NCI-H82 treated with DMSO at 0.1 percent for 48 hours (cell line): ENCODE measurements at regions not wholly inside any gene's neighbourhood (a gene's known extent, or its start where the extent isn't known, plus 50 kb on each side); places are given as distances from the start of the nearest gene placed in this dataset.

Experiments used
- DNase-seq: peaks from one replicate; lab custom pipeline; 2025; ENCODE audit not compliant: unreplicated experiment; lab: John Stamatoyannopoulos, UW

DNA sequence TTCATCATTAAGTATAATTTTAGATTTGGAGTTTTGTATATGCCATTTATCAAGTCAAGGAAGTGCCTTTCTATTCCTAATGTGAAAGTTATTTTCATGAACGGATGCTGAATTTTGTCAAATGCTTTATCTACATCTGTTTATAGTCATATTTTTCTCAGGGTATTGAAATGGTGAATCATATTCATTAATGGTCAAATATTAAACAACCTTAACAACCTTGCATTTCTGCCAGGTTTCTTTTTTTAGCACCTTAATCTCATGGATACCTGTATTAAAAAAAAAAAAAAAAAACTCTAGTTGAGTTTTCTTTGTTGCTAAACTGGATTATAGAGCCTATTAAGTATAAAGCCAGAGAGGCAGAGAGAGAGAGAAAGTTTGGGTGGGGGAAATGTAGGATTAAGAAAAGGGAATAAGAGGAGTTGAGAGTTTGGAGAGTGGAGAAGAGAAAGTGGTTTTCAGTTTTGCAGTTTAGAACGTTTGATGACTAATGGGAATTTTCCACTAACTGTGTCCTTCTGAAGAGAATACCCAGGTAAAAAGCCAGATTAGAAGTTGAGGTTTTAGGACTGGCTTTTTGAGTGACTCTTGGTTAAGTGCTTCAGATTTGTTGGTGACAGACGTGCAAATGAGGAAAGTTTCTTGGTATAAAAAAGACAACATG, 305.0 kb downstream of the HLX start:
- peak; percentile 18 for DNase-seq

DNA sequence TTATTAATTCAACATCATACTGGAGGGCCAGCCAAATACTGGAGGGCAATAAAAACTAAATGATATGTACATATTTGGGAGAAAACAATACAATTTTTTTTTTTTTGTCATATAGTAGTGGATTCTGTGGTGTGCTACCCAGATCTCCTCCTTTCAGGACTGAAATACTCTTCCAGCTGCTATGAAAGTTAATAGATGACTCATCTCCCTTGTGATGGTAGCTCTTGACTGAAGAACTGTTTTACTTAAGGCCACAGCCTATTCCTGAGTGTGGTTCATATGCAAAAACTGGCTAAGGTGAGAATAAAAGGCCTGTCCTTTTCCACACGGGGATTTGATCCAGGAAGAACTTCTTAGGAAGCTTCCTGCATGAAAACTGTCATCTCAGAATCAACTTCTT, 307.9 kb downstream of the HLX start:
- DNase-seq = no peak

DNA sequence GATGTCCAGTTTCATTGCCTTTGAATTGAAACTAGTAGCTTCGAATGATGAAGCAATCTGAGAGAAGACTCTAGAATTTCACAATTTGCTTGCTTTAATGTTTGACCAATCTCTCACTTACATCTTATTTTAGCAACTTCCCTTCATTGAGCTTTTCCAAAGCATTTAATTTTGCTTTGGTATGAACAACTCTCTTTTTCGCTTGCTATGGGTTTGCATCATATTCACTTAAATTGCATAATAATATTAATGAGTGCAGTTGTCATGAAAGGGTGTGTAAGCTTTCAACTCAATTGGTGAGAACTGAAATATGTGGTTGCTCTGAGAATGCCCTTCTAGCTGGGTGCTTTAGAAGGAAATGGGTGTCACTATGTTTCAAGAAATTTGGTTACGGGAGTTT, 309.2 kb downstream of the HLX start:
- DNase-seq = no peak

DNA sequence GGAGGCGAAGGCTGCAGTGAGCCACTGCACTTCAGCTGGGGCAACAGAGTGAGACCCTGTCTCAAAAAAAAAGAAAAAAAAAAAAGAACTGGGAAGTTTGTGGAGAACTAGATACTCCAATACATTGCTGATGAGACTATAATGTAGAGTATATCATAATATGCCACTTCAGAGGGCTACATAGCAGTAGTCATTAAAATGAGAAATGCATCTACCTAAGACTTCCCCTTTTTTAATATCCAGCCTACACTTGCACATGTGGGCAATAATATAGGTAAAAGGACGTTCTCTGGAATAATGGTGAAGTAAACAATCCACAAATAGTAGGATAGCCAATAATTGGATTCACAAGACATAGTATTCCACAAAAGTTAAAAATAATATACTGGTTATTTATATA, 311.0 kb downstream of the HLX start:
- no peak for DNase-seq

DNA sequence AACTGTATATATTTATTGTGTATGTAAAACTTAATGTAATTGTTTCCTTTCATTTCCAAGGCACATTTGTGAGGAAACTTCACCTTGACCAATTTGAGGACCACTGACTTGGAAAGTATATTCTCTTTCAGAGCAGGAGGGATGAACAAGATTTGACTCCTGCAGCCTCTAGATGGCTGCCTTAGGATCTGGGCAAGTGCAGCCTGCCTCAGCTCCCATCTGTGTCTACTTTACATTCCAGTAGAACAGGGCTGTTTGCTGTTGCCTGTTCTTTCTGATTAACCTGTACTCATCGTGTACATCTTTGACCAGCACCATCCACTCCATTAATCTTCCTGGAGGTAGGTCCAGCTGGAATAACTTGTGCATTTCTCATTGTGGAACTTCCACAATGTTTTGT, 312.8 kb downstream of the HLX start:
- no peak for DNase-seq

DNA sequence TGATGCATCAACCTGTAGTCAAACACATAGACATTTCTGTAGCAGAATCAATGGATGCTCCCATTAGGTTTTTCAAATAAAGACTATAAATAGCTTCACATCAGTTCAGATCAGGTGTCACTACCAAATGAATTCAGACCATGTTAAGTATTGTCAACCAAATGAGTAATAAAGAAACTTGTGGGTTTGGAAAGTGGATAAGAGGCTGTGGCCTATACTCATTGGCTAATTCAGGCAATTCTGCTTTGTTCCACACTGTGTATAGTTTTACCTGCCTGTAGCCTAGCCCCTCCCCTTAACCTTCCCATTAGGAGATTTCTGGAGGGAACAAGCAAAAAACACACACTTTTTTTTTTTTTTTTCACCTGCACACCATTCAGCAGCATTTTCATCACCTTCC, 321.2 kb downstream of the HLX start:
- DNase-seq = no peak

DNA sequence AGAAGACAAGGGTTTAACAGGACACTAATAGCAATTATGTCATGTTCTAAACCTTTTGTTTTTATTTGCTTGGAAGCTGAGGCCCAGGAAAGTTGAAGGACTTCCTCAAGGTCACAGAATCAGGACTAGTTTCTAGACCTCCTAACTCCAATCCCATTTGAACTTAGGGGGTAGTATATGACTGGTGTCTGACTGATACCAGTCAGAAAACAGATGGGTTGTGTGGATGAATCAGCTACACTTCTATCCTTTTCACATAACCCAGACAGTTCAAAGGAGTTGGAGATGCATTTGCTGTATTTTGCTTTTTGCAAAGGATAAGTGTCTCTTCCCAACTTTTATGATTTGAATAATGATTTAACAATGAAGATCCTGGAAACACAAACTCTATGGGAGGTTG, 322.5 kb downstream of the HLX start:
- DNase-seq = no peak

DNA sequence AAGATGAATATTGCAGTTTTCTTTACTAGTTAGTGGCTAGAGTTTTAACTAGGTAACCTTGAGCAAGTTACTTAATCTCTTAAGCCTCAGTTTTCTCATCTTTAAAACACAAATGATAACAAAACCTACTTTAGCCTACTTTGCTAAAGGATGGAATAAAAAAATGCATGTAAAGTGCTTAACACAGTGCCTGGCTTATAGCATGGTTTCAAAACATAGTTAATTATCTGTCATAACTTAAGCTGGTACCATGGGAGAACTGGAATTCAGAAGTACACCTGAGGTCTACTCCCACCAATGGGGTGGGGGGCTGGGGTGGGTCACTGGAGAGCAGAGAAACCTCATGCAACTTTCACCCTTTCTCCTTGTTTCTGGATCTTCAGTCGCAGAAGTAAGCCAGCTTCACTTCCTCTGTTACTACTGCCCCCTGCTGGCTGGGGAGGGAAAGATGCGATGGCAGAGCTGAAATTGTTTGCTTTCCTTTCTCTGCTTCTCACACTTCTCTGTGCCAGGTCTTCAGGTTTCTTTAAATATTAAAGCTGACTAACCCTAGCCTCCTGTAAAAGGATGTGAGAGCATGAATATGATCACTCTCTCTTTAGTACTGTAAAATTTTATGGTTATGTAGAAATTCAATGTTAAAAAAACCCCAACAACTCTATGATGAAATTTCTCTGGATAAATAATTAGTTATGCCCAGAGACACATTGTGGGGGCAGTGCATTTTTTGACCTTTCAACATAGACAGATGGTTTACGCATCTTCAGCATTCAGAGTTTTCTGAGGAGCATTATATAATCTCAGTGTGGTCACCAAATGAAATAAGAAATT, 324.2 kb downstream of the HLX start:
- peak; percentile 54 for DNase-seq

DNA sequence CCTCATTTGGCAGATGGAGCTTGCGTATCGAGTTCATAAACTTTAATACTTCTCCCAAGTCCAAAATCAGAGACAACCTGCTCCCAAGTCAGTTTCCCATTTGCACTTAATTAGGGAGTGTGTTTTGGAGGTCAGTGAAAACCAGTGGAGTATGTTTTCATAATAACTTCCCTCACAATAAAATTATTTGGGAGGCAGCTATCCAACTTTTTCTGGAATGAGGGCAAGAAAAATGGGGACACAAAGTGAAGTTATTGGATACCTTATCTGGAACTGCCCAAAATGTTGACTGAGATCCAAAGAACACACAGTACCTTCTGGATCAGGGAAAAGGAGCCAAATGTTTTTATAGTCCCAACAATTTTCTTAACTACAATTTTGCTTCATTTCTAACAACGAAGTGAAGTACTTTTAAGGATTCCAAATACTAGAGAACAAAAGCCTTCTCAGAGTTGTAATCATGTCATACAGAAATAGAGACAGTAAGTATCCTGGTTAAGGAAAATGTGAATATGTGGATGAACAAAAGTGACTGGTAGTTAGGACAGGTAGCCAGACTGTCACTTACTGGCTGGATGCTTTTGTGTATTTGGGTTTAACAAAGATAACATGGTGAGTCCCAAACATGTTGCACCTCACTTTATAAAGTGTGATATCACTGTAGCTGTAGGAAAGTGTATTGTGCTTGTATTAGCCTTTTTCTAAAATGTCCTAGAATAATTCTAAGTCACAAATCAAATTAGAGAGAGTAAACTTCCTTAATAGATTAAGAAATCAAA, 325.0 kb downstream of the HLX start:
- no peak for DNase-seq

DNA sequence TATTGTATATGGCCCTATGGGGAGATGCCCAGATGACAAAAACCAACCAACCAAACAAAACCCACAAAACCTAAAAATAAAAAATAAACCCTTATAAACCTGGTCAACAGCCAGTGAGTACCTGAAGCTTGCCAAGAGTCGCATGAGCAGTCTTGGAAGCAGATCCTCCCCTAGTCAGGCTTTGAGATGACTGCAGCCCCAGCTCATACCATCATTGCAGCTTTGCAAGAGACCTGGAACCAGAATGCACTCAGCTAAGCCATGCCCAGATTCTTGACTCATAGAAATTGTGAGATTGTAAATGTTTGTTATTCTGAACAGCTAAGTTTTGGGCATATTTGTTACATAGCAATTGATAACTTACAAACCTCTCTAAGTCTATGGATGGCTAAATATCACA, 326.8 kb downstream of the HLX start:
- DNase-seq = no peak

DNA sequence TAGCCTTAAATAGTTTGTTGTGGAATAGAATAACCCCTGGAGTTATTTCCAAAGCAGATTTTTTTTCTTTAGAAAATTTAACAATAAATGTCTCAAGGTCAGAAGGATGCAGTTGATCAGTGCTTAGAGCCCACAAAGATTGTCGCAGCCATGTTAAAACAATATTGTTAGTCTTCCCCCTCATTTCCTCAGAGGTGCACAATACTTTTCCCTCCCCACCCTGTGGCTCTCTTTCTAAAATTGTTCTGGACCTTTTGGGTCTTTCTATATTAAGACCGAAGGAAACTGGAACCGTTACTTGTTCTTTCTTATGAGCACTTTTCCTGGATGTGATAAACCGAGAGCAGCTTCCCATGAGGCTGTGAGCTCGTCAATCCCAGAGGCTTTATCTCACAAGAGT, 333.7 kb downstream of the HLX start:
- DNase-seq = no peak

DNA sequence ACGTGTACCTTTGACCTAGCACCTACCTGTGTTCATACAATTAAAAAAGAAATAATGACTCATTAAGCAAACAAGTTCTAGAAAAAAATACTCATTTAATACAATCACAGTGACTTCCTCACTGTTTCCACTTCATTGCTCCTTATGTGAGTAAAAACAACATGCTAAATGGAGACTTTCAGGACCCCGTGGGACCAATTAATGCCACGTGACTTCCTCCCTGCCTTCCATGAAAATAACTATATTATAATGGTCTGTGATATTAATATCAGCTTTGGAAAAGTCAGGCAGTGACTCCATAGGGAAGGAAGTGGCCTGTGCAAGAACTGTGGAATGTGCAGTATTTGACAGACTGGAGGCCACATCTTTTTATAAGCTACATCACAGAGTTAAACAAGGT, 337.8 kb downstream of the HLX start:
- no peak for DNase-seq

DNA sequence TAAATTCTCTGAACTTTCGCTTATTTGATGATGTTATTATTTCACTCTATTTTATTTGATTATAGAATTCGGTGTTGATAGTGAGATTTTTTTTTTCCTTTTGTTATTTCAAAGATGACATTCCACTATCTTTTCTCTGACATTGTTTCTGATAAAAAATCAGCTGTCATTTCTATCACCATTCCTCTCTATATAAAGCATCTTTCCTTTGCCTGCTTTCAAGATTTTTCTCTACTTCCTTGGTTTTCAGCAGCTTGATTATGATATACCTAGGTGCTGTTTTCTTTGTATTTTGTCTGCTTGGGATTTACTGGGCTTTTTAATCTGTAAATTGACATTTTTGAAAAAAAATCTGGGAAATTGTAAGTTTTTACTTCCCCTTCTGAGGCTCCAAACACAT, 344.0 kb downstream of the HLX start:
- DNase-seq = no peak

DNA sequence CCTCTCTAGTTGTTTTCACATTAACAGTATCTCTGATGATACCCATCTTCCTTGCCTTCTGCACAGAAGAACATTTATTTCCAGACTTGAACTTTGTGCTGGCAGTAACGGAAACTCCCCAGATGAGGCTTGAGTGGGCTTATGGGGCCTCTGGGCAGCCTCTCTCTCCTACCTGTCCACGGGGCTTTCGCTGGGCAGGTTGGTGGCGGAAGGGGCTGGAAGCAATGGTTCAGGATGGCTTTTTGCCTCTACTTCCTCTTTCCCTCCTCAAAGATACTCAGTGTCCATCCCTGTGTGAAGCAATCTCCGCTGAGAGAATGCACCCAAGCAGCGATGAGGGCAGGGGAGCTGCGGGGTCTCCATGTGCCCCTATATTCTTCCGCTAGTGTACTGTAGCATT, 348.2 kb downstream of the HLX start:
- no peak for DNase-seq

DNA sequence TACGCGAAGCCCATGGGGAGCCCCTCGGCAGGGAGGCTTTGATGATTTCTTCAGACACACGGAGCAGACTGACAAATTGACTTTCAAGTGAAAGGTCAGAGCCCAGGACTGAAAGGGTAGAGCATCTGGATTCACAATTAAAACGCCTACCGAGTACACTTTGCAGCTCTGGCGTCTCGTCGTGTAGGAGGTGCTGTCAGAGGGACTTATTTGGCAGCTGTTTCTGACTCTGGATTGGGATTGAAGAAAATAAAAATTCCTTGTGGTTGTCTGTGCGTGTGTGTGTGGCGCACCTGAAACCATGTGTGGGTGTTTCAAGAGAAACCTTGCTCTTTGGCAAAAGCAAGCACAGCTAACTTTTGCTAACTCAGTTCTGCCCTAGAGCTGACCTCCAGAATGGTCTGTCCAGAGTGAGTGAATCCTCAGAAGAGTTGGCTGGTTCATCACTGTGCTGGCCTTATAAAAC, 348.7 kb downstream of the HLX start:
- DNase-seq = no peak

DNA sequence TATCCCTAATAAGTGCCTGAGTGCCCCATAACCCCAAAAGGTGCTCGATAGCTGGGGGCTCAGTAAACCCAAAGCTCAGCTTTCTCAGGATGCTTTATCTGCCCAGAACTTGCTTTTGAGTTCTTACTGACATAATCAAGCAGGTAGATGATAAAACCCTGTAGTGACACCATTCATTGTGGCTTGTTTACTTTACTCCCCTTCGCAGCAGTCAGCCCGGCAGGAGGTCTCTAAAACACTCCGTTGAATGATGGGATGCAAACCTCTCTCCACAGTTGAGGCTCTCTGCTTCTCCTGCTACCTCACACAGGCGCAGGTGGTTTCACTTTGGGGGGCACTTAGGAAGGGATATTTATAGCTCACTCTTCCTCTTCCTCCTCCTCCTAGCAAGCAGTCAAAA, 349.4 kb downstream of the HLX start:
- DNase-seq = no peak

DNA sequence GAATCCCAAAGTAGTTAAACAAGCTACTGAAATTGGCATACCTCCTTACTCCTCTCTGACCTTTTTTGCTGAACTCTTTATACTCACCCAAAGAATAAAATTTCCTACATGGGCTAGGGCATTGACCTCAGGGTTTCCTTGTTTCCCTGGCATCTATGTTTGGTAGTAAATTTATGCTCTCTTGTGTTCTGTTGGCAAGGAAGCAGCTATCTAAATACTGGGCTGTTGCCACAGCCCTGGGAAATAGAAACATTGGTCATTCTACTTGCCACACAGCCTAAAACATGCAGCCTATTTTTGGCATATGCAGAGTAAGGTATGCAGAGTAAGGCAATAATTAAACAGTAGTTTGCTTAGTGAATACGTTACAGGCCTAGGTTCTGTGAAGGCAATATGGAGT, 351.4 kb downstream of the HLX start:
- no peak for DNase-seq

DNA sequence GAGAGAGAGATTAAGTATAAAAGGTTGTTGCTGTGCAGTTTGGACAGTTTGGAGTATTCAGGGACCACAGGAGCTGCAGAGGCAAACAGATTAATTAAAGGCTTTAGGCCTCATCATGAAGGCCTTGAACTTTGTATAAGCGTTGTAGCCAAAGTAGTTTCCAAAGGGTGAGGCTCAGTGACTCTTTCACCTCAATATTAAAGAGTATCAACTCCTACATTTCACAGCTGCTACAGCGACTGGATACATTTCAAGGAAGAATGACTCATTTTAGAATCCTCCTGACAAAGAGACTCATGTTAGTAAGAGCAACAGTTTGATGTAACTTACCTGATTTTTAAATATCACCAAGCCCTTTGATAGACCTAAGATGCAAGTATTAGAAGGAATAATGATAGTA, 355.5 kb downstream of the HLX start:
- DNase-seq = no peak

DNA sequence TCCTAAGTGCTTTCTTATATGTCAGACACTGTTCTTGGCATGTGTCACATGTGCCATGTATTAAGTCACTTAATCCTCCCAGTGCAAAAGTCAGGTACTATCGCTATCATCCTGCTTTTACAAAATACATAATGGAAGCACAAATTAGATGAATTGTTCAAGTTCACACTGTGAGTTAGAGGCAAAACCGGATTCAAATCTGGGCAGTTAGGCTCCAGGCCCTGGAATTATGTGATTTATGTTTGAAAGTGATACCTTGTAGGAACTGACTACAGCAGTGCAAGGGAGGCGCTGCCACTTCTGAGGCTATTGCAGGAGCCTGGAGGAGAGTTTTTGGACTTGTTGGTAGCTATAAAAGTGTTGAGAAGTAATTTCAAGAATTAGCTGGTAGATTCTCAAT, 358.3 kb downstream of the HLX start:
- DNase-seq = no peak

DNA sequence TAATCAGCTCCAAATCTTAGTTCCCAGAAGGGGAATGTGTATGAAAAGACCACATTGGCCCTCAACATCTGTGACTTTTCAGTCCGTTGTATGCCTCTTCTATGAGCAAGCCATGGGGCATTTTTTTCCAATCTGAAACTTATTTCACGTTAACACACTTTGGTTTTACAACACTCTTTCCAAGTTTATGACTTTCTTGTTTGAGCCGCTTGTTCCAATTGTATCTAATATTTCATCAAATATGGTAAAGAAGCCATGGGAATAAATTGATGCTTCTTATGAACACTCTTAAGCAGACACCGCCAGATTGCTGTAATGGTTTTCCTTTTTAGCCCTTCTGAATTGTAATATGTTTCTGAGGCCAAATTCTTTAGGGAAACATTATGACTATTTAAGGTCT, 359.9 kb downstream of the HLX start:
- DNase-seq = no peak

DNA sequence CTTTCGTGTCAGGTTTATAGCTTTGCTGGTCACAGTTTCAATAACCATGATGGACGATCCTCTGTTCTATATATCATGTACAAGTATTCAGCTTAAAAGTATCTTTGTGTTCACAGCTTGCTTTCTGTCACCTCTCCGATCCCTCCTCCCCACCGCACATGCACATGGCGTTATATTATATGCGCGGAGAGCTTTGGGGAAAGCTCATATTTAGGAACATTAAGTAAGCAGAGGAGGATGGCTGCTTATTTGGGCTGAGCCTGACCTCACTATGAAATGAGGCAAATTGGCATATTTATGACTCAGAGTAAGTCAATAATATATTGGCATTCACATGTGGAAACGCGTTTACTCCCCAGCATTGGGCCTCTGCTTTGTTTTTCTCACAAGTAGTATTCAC, 360.5 kb downstream of the HLX start:
- no peak for DNase-seq

DNA sequence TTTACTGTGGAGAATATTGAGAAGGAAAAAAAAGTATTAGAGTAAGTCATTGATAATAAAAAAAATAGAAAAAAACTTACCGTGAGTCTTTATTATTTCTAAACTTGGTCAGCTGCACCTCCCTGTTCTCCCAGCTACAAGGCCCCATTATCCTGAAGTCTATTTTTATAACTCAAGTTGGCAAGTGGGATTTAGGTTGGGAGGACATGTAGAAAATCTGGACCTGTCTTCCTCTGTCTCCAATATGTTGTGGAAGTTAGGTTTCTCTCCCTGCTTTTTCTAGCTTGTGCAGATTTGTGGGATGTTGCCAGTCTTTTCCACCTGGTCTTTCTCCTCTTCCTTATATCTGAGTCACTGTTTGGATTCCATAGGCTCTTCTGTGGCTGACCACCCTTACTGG, 361.4 kb downstream of the HLX start:
- no peak for DNase-seq
